ENCODE measurements at regions not wholly inside any gene's neighbourhood (a gene's known extent, or its start where the extent isn't known, plus 50 kb on each side); places are given as distances from the start of the nearest gene placed in this dataset.

GRCh38 chr9:89661956-89662717 lies 57.3 kb downstream of the GADD45G start:
- TF ChIP-seq, protein P1, sequence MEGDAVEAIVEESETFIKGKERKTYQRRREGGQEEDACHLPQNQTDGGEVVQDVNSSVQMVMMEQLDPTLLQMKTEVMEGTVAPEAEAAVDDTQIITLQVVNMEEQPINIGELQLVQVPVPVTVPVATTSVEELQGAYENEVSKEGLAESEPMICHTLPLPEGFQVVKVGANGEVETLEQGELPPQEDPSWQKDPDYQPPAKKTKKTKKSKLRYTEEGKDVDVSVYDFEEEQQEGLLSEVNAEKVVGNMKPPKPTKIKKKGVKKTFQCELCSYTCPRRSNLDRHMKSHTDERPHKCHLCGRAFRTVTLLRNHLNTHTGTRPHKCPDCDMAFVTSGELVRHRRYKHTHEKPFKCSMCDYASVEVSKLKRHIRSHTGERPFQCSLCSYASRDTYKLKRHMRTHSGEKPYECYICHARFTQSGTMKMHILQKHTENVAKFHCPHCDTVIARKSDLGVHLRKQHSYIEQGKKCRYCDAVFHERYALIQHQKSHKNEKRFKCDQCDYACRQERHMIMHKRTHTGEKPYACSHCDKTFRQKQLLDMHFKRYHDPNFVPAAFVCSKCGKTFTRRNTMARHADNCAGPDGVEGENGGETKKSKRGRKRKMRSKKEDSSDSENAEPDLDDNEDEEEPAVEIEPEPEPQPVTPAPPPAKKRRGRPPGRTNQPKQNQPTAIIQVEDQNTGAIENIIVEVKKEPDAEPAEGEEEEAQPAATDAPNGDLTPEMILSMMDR (IDR thresholded peaks at IDR 0.05), result no peak
- TF ChIP-seq POLR2A (IDR thresholded peaks at IDR 0.05), result no peak
